ENCODE measurements at regions not wholly inside any gene's neighbourhood (a gene's known extent, or its start where the extent isn't known, plus 50 kb on each side); places are given as distances from the start of the nearest gene placed in this dataset.

DNA sequence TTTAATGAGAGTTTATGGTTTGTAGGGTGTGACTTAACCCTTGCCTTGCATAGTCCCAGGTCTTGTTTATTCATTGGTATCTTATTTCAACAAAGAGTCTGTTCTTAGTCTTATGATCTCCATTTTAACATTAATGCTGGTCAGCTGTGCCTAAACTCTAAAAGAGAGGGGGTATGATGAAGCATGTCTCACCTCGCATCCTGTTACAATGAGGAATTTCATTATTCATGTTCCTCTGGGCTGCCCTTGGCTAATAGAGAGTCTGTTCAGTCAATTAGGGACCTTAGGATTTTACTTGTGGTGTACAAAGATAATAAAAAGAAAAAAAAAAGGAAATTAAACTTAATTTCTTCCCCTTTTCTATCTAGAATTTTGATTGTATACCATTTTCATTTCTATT lies 831.9 kb upstream of the CDH2 start:
- no peak for ATAC-seq
- Histone ChIP-seq H3K36me3 (replicated peaks in 1 of 2; ENCODE audit: control insufficient read depth in 1 of 2, insufficient read depth in 2 of 2, low read length in 2 of 2) (no peaks in the 10 kb centered on the region), H3K27ac (ENCODE audit: extremely low read length, insufficient read depth, low read length) (no peak overlapping the region), H3K9ac (ENCODE audit: insufficient read depth, low read depth, low read length) (no peak overlapping the region), H3K4me3 (replicated peaks in 1 of 3; ENCODE audit: insufficient read depth in 1 of 3, low read depth in 2 of 3, low read length in 3 of 3) (no peak overlapping the region), H3K9me3 (ENCODE audit: low read length) (no peaks in the 10 kb centered on the region), H3K27me3 (ENCODE audit: control insufficient read depth in 1 of 2, insufficient read depth in 2 of 2, low read length in 2 of 2) (no peaks in the 10 kb centered on the region), H4K20me1 (ENCODE audit: insufficient read depth, low read length) (no peaks in the 10 kb centered on the region), H3K4me2 (ENCODE audit: low read depth, low read length) (no peak overlapping the region), H3K4me1 (ENCODE audit: insufficient read depth, low read length) (no peaks in the 10 kb centered on the region), H3K79me2 (ENCODE audit: insufficient read depth, low read length) (no peaks in the 10 kb centered on the region), H2AFZ (ENCODE audit: low read length) (no peak overlapping the region)
- WGBS (ENCODE audit: low lambda C conversion rate): 0% methylated on average over 1 of the region's 1 CpG
- intact Hi-C loops (cut with micrococcal nuclease; ENCODE audit: unreplicated experiment) (no loop called here), in situ Hi-C loops (cut with HindIII; ENCODE audit: extremely low pct_ligation_motif_present, low pct_unique_long_range_greater_than_20kb) (no loop called here)
- BruUV-seq (replicated peaks): no TSS peak
- FAIRE-seq: no peak
- ChIA-PET POLR2A (no interaction called here), CTCF (ENCODE audit: low intra/inter-chr PET ratio, low total read pairs) (no interaction called here)
- no peak for DNase-seq (ENCODE audit: low spot score)
- no peak for TF ChIP-seq NONO (IDR thresholded peaks at IDR 0.05)
- no peak for TF ChIP-seq NONO (CRISPR knock-in tag; conservative IDR thresholded peaks at IDR 0.05)
- TF ChIP-seq, protein P1, sequence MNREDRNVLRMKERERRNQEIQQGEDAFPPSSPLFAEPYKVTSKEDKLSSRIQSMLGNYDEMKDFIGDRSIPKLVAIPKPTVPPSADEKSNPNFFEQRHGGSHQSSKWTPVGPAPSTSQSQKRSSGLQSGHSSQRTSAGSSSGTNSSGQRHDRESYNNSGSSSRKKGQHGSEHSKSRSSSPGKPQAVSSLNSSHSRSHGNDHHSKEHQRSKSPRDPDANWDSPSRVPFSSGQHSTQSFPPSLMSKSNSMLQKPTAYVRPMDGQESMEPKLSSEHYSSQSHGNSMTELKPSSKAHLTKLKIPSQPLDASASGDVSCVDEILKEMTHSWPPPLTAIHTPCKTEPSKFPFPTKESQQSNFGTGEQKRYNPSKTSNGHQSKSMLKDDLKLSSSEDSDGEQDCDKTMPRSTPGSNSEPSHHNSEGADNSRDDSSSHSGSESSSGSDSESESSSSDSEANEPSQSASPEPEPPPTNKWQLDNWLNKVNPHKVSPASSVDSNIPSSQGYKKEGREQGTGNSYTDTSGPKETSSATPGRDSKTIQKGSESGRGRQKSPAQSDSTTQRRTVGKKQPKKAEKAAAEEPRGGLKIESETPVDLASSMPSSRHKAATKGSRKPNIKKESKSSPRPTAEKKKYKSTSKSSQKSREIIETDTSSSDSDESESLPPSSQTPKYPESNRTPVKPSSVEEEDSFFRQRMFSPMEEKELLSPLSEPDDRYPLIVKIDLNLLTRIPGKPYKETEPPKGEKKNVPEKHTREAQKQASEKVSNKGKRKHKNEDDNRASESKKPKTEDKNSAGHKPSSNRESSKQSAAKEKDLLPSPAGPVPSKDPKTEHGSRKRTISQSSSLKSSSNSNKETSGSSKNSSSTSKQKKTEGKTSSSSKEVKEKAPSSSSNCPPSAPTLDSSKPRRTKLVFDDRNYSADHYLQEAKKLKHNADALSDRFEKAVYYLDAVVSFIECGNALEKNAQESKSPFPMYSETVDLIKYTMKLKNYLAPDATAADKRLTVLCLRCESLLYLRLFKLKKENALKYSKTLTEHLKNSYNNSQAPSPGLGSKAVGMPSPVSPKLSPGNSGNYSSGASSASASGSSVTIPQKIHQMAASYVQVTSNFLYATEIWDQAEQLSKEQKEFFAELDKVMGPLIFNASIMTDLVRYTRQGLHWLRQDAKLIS (CRISPR knock-in tag; IDR thresholded peaks at IDR 0.05): no peak
- TF ChIP-seq RXRB (CRISPR knock-in tag; IDR thresholded peaks at IDR 0.05; ENCODE audit: borderline replicate concordance): no peak
- TF ChIP-seq PRDM15 (CRISPR knock-in tag; IDR thresholded peaks at IDR 0.05): no peak
- no peak for TF ChIP-seq ZZZ3 (CRISPR knock-in tag; IDR thresholded peaks at IDR 0.05; ENCODE audit: borderline replicate concordance)
- TF ChIP-seq ZNF335 (CRISPR knock-in tag; IDR thresholded peaks at IDR 0.05): no peak
- TF ChIP-seq MAFK (conservative IDR thresholded peaks at IDR 0.05 in 1 of 2, IDR thresholded peaks at IDR 0.05 in 1 of 2; ENCODE audit: low read length in 2 of 2): no peak
